Neuron (in vitro differentiated cells): ENCODE measurements at regions not wholly inside any gene's neighbourhood (a gene's known extent, or its start where the extent isn't known, plus 50 kb on each side); places are given as distances from the start of the nearest gene placed in this dataset.
"Not testable (repeated sequence)": the region's sequence is repeated elsewhere in the genome, so short reads cannot be mapped to it uniquely, and the experiment has no call there.

Experiments
- H2AFZ ChIP-seq: one replicate; pipeline ENCODE4 v1.6.1; 2013; ENCODE audit warnings: low read depth, mild to moderate bottlenecking, inconsistent platforms, low read length, moderate library complexity
- H3K27me3 ChIP-seq: one replicate; pipeline ENCODE4 v1.6.1; 2013; ENCODE audit warnings: low read length; ENCODE audit not compliant: insufficient read depth
- H3K36me3 ChIP-seq: one replicate; pipeline ENCODE4 v1.6.1; 2013; ENCODE audit warnings: low read length; ENCODE audit not compliant: insufficient read depth
- H3K4me1 ChIP-seq: one replicate; pipeline ENCODE4 v1.6.1; 2013; ENCODE audit warnings: low read length; ENCODE audit not compliant: insufficient read depth
- H3K4me3 ChIP-seq: 2 replicates; pipeline ENCODE4 v1.5.1; 2013; ENCODE audit warnings: mild to moderate bottlenecking, low read length, moderate library complexity
- H3K9me3 ChIP-seq: one replicate; pipeline ENCODE4 v1.6.1; 2013; ENCODE audit warnings: low read length

GRCh38 chr6:6997263-6998193 lies 110.2 kb upstream of the RREB1 start:
- Histone ChIP-seq H3K36me3 (no peaks in the 10 kb centered on the region), H3K27me3 (no peaks in the 10 kb centered on the region), H3K4me3 (no peak overlapping the region), H2AFZ (no peak overlapping the region), H3K4me1 (no peaks in the 10 kb centered on the region), H3K9me3 (no peaks in the 10 kb centered on the region)

DNA sequence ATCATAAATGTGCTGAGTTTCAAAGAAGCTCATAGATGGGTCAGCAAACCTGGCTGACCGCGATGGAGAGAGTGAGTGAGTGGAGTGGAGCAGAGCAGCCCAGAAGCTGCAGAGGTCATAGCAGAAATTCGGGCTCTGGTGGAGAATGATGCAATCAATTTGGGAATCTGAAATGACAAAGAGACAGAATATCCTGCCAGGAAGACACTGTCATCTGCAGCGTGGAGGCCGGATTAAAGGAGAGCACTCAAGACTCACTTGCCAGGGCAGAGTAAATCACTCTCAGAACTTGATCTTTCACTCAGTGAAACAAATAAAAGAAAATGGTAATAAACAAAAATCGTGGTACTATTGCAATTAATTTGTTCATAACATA lies 109.6 kb upstream of the RREB1 start:
- H3K4me3 ChIP-seq, result no peak overlapping the region
- H3K27me3 ChIP-seq, result no peaks in the 10 kb centered on the region
- H3K36me3 ChIP-seq, result no peaks in the 10 kb centered on the region
- H3K9me3 ChIP-seq, result no peaks in the 10 kb centered on the region
- H2AFZ ChIP-seq, result no peak overlapping the region
- H3K4me1 ChIP-seq, result no peaks in the 10 kb centered on the region

GRCh38 chr6:7000825-7001777 lies 106.7 kb upstream of the RREB1 start:
- Histone ChIP-seq H3K4me1 (no peaks in the 10 kb centered on the region), H2AFZ (no peak overlapping the region), H3K4me3 (no peak overlapping the region), H3K9me3 (no peaks in the 10 kb centered on the region), H3K36me3 (no peaks in the 10 kb centered on the region), H3K27me3 (no peaks in the 10 kb centered on the region)

GRCh38 chr6:7003041-7003440 lies 104.7 kb upstream of the RREB1 start:
- H3K4me3 ChIP-seq, result no peak overlapping the region

GRCh38 chr6:7004581-7005297 lies 103.0 kb upstream of the RREB1 start:
- Histone ChIP-seq H3K4me1 (no peaks in the 10 kb centered on the region), H3K4me3 (no peak overlapping the region), H3K9me3 (no peaks in the 10 kb centered on the region), H3K36me3 (no peaks in the 10 kb centered on the region), H3K27me3 (no peaks in the 10 kb centered on the region), H2AFZ (no peak overlapping the region)

More at GRCh38 chr6:7003041-7003440, 104.7 kb upstream of the RREB1 start:
- no peaks in the 10 kb centered on the region for H3K27me3 ChIP-seq
- H3K36me3 ChIP-seq, result no peaks in the 10 kb centered on the region
- H3K4me1 ChIP-seq, result no peaks in the 10 kb centered on the region
- H2AFZ ChIP-seq, result no peak overlapping the region
- no peaks in the 10 kb centered on the region for H3K9me3 ChIP-seq

DNA sequence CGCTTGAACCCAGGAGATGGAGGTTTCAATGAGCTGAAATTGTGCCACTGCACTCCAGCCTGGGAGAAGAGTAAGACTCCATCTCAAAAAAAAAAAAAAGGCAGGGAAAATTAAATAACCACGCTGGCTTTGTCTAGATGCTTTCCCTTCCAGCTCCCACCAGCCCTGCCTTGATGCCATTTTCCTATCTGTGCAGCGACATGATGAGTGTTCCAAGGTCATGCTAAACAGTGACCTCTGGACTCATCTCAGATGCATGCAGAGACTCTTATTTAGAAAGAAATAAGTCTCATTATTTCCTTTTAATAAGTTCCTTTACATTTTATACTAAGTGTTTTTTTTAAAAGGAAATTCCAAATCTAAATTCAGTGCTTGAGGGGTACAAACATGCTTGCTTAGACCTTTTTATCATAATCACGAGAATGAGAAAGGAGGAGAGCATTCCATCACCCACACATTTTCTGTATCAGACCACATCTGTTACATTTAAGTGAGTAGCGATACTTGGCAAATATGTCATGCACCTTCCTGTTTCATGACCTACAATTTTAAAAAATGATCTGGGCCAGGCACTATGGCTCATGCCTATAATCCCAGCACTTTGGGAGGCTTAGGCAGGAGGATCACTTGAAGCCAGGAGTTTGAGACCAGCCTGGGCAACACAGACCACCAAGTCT lies 101.1 kb upstream of the RREB1 start:
- H2AFZ ChIP-seq, result no peak overlapping the region
- no peaks in the 10 kb centered on the region for H3K36me3 ChIP-seq
- no peaks in the 10 kb centered on the region for H3K27me3 ChIP-seq
- H3K4me1 ChIP-seq, result no peaks in the 10 kb centered on the region
- no peaks in the 10 kb centered on the region for H3K9me3 ChIP-seq
- H3K4me3 ChIP-seq, result no peak overlapping the region

DNA sequence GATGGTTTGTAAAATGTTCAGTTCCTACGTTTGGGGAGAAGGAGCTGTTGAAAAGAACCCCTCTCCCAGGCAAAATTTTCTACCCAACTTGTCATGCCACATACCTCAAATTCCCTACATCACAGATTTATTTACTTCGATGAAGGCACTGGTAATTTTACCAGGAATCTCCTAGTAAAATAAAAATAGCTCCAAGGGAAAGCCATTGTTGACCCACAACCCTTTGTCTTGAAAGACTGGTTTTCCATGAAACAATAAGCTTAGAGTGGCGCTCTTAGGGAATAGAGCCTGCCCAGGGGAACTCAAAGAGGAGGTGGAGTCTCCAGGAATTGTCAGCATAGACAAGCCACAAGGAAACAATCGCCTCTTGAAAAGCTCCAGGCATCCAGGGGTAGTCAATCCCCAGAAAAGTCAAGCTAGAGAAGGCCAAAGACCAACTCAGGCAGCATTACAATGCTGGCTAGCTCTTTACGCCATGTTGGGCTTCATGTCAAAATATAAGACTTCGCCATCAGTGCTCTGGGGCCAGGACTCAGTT lies 99.2 kb upstream of the RREB1 start:
- H3K27me3 ChIP-seq, result no peaks in the 10 kb centered on the region

GRCh38 chr6:7016226-7016625 lies 91.5 kb upstream of the RREB1 start:
- Histone ChIP-seq H3K27me3 (no peaks in the 10 kb centered on the region), H3K36me3 (no peaks in the 10 kb centered on the region), H3K4me3 (no peak overlapping the region), H3K4me1 (no peaks in the 10 kb centered on the region), H3K9me3 (no peaks in the 10 kb centered on the region), H2AFZ (no peak overlapping the region)

More for the DNA sequence above, 99.2 kb upstream of the RREB1 start:
- H3K4me3 ChIP-seq, result no peak overlapping the region
- H3K36me3 ChIP-seq, result no peaks in the 10 kb centered on the region
- H3K4me1 ChIP-seq, result no peaks in the 10 kb centered on the region
- no peaks in the 10 kb centered on the region for H3K9me3 ChIP-seq
- no peak overlapping the region for H2AFZ ChIP-seq

DNA sequence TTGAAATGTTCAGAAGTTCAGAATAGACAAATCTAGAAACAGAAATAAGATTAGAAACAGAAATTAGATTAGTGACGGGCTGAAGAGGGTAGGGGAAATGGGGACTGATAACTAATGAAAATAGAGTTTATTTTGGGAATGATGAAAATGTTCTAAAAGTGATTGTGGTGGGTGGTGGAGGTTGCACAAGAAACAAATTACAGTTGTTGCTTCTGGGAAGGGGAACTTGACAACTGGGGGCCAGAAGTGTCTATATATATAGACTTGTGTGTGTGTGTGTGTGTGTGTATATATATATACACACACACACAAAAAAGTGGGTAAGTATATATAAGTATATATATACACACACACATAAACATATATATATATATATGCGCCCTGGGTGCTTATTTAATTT lies 86.5 kb upstream of the RREB1 start:
- H2AFZ ChIP-seq, result no peak overlapping the region
- H3K4me1 ChIP-seq, result no peaks in the 10 kb centered on the region
- H3K4me3 ChIP-seq, result no peak overlapping the region
- no peaks in the 10 kb centered on the region for H3K9me3 ChIP-seq
- no peaks in the 10 kb centered on the region for H3K27me3 ChIP-seq
- no peaks in the 10 kb centered on the region for H3K36me3 ChIP-seq

DNA sequence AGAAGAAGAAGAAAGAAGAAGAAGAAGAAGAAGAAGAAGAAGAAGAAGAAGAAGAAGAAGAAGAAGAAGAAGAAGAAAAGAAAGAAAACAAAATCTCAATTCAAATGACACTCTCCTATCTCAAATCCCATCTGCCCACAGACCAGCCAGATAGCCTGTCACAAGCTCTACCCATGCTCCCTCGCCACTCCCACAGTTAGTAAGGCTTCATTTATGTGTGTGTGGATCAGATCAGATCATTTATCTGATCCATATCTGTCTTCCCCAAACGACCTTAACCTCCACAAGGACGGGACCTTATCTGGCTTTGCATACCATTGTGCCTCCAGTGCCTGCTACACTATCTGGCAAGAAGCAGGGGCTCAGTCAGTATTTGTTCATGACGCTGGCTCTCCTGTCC lies 81.9 kb upstream of the RREB1 start:
- H3K9me3 ChIP-seq, result no peaks in the 10 kb centered on the region
- no peak overlapping the region for H3K4me3 ChIP-seq
- H3K4me1 ChIP-seq, result no peaks in the 10 kb centered on the region
- no peaks in the 10 kb centered on the region for H3K36me3 ChIP-seq
- no peaks in the 10 kb centered on the region for H3K27me3 ChIP-seq
- no peak overlapping the region for H2AFZ ChIP-seq

- not testable (repeated sequence) for H3K36me3 ChIP-seq, H3K27me3 ChIP-seq, H3K4me3 ChIP-seq, H3K9me3 ChIP-seq, H3K4me1 ChIP-seq, H2AFZ ChIP-seq
Observed at GRCh38 chr6:7028963-7029362, 78.8 kb upstream of the RREB1 start.

DNA sequence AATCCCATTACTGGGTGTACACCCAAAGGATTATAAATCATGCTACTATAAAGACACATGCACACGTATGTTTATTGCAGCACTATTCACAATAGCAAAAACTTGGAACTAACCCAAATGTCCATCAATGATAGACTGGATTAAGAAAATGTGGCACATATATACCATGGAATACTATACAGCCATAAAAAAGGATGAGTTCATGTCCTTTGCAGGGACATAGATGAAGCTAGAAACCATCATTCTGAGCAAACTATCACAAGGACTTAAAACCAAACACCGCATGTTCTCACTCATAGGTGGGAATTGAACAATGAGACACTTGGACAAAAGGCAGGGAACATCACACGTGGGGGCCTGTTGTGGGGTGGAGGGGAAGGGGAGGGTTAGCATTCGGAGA lies 76.8 kb upstream of the RREB1 start:
- H3K9me3 ChIP-seq, H3K27me3 ChIP-seq, H3K36me3 ChIP-seq, H3K4me1 ChIP-seq, H2AFZ ChIP-seq, H3K4me3 ChIP-seq: not testable (repeated sequence)
